ENCODE measurements at regions not wholly inside any gene's neighbourhood (a gene's known extent, or its start where the extent isn't known, plus 50 kb on each side); places are given as distances from the start of the nearest gene placed in this dataset.

GRCh38 chr2:189291460-189291859 is 111.9 kb upstream of the COL5A2 start:
- BruUV-seq (replicated peaks), result no TSS peak
- ChIA-PET POLR2A (interaction anchor here (0.6 kb wide), 1 partner anchor 237 kb away, joined by 7 read pairs; no protein-coding TSS in a partner anchor), CTCF (interaction anchor here (0.6 to 1.0 kb wide), 4 partner anchors 118 to 197 kb away, joined by 3 read pairs; no protein-coding TSS in a partner anchor), RAD21 (ENCODE audit: unreplicated experiment) (no interaction called here), SMC1A (ENCODE audit: uncharacterized antibody, unreplicated experiment) (interaction anchor here (0.7 kb wide), 1 partner anchor 196 kb away, joined by 3 read pairs; no protein-coding TSS in a partner anchor)
- Histone ChIP-seq H3K9me3 (replicated peaks; ENCODE audit: control insufficient read depth, insufficient read depth, low read length) (no peaks in the 10 kb centered on the region), H3K4me2 (ENCODE audit: control insufficient read depth, insufficient read depth) (no peak overlapping the region), H3K9ac (ENCODE audit: control insufficient read depth, insufficient read depth, low read length) (no peak overlapping the region), H3K27ac (ENCODE audit: control insufficient read depth, insufficient read depth) (no peak overlapping the region), H3K4me3 (no peak overlapping the region), H3K27me3 (replicated peaks in 1 of 2; ENCODE audit: control insufficient read depth in 2 of 2, insufficient read depth in 2 of 2, low read length in 1 of 2) (no peaks in the 10 kb centered on the region), H3K79me2 (ENCODE audit: control insufficient read depth, insufficient read depth, low read length) (no peaks in the 10 kb centered on the region), H2AFZ (ENCODE audit: control insufficient read depth, low read depth, low read length) (no peak overlapping the region), H4K20me1 (ENCODE audit: control insufficient read depth, insufficient read depth) (no peaks in the 10 kb centered on the region), H3K4me1 (ENCODE audit: control insufficient read depth, insufficient read depth, low read length) (no peaks in the 10 kb centered on the region), H3K36me3 (ENCODE audit: control insufficient read depth in 2 of 2, insufficient read depth in 2 of 2, low read length in 1 of 2) (no peaks in the 10 kb centered on the region)
- DNase-seq (ENCODE audit: low read depth, low spot score) (no peak), ATAC-seq (no peak), FAIRE-seq (no peak)
- intact Hi-C loops (cut with micrococcal nuclease; ENCODE audit: unreplicated experiment) (no loop called here), in situ Hi-C loops (cut with MboI) (no loop called here)
- 0% methylated on average over 1 of the region's 1 CpG for WGBS (ENCODE audit: insufficient coverage, insufficient replicate concordance, low lambda C conversion rate, missing lambda C conversion rate)
- TF ChIP-seq MEF2B (IDR thresholded peaks at IDR 0.05; ENCODE audit: partially characterized antibody, poor library complexity, severe bottlenecking) (no peak), IRF3 (IDR thresholded peaks at IDR 0.05) (no peak), EED (IDR thresholded peaks at IDR 0.05; ENCODE audit: low read depth) (no peak), NFYB (IDR thresholded peaks at IDR 0.05; ENCODE audit: insufficient read depth, low read depth, low read length) (no peak), HSF1 (IDR thresholded peaks at IDR 0.05; ENCODE audit: low read depth, low read length) (no peak), ZNF24 (IDR thresholded peaks at IDR 0.05) (no peak), TCF12 (IDR thresholded peaks at IDR 0.05; ENCODE audit: low read depth, low read length) (no peak), JUNB (IDR thresholded peaks at IDR 0.05) (no peak), JUND (IDR thresholded peaks at IDR 0.05; ENCODE audit: low read depth, low read length) (no peak), PBX3 (IDR thresholded peaks at IDR 0.05; ENCODE audit: insufficient replicate concordance, low read depth, low read length) (no peak), CBX5 (IDR thresholded peaks at IDR 0.05; ENCODE audit: low read depth) (no peak), HDAC6 (IDR thresholded peaks at IDR 0.05; ENCODE audit: unreplicated experiment) (no peak)
- TF ChIP-seq, protein P1, sequence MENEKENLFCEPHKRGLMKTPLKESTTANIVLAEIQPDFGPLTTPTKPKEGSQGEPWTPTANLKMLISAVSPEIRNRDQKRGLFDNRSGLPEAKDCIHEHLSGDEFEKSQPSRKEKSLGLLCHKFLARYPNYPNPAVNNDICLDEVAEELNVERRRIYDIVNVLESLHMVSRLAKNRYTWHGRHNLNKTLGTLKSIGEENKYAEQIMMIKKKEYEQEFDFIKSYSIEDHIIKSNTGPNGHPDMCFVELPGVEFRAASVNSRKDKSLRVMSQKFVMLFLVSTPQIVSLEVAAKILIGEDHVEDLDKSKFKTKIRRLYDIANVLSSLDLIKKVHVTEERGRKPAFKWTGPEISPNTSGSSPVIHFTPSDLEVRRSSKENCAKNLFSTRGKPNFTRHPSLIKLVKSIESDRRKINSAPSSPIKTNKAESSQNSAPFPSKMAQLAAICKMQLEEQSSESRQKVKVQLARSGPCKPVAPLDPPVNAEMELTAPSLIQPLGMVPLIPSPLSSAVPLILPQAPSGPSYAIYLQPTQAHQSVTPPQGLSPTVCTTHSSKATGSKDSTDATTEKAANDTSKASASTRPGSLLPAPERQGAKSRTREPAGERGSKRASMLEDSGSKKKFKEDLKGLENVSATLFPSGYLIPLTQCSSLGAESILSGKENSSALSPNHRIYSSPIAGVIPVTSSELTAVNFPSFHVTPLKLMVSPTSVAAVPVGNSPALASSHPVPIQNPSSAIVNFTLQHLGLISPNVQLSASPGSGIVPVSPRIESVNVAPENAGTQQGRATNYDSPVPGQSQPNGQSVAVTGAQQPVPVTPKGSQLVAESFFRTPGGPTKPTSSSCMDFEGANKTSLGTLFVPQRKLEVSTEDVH (IDR thresholded peaks at IDR 0.05; ENCODE audit: low read depth, partially characterized antibody), result no peak
- TF ChIP-seq, protein P2, sequence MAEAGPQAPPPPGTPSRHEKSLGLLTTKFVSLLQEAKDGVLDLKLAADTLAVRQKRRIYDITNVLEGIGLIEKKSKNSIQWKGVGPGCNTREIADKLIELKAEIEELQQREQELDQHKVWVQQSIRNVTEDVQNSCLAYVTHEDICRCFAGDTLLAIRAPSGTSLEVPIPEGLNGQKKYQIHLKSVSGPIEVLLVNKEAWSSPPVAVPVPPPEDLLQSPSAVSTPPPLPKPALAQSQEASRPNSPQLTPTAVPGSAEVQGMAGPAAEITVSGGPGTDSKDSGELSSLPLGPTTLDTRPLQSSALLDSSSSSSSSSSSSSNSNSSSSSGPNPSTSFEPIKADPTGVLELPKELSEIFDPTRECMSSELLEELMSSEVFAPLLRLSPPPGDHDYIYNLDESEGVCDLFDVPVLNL (IDR thresholded peaks at IDR 0.05; ENCODE audit: low read depth, low read length), result no peak
- TF ChIP-seq, protein P3, sequence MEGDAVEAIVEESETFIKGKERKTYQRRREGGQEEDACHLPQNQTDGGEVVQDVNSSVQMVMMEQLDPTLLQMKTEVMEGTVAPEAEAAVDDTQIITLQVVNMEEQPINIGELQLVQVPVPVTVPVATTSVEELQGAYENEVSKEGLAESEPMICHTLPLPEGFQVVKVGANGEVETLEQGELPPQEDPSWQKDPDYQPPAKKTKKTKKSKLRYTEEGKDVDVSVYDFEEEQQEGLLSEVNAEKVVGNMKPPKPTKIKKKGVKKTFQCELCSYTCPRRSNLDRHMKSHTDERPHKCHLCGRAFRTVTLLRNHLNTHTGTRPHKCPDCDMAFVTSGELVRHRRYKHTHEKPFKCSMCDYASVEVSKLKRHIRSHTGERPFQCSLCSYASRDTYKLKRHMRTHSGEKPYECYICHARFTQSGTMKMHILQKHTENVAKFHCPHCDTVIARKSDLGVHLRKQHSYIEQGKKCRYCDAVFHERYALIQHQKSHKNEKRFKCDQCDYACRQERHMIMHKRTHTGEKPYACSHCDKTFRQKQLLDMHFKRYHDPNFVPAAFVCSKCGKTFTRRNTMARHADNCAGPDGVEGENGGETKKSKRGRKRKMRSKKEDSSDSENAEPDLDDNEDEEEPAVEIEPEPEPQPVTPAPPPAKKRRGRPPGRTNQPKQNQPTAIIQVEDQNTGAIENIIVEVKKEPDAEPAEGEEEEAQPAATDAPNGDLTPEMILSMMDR (IDR thresholded peaks at IDR 0.05 in 2 of 3, conservative IDR thresholded peaks at IDR 0.05 in 1 of 3; ENCODE audit: control insufficient read depth in 2 of 3, extremely low read depth in 1 of 3, insufficient read depth in 1 of 3, low read depth in 3 of 3, low read length in 3 of 3), result no peak

All from GM12878 (cell line).